T-cell (primary cell): ENCODE measurements at regions not wholly inside any gene's neighbourhood (a gene's known extent, or its start where the extent isn't known, plus 50 kb on each side); places are given as distances from the start of the nearest gene placed in this dataset.

Source experiments
- ATAC-seq, 4 experiments: fragments of 200-7000 bp in 3 of 4; fragments of 150-1000 bp in 1 of 4; cut with Tn5 transposase; replicated peaks in 1 of 4; 1 replicate in 3 of 4; 2 replicates in 1 of 4; pipeline ENCODE4 v1.10.0; 2021; ENCODE audit warnings: moderate library complexity in 3 of 4, mild to moderate bottlenecking in 2 of 4, moderate number of reproducible peaks in 1 of 4
- CTCF ChIA-PET, 2 donors: fragments of 300-600 bp; sonication (Branson Sonifier 250); formaldehyde crosslinking; loops; one replicate each; lab custom pipeline; 2022; ENCODE audit warnings: antibody characterized with exemption in 2 of 2; lab: Charles Lee
- POLR2A ChIA-PET, 2 donors: fragments of 300-600 bp; sonication (Branson Sonifier 250); formaldehyde crosslinking; loops; one replicate each; lab custom pipeline; 2022; ENCODE audit warnings: antibody characterized with exemption in 2 of 2; lab: Charles Lee
- DNase-seq, 35 experiments: peaks; one replicate each; pipeline versions ENCODE4 v3.0.0 to v3.0.0-alpha.2; 2013 to 2023
- H3K27ac ChIP-seq: one replicate; pipeline ENCODE4 v1.5.1; 2013; ENCODE audit warnings: low read length
- H3K27me3 ChIP-seq, 2 experiments: replicated peaks in 1 of 2; 1 replicate in 1 of 2; 2 replicates in 1 of 2; pipeline versions ENCODE4 v1.6.1 to v1.7.0; 2013; ENCODE audit warnings: low read length in 1 of 2, mixed read lengths in 1 of 2; ENCODE audit not compliant: control insufficient read depth in 2 of 2, insufficient read depth in 2 of 2; ENCODE audit errors: extremely low read depth in 1 of 2
- H3K36me3 ChIP-seq, 2 donors: 1 replicate in 1 of 2; 2 replicates in 1 of 2; pipeline versions ENCODE4 v1.6.1 to v1.7.0; 2013; ENCODE audit warnings: low read length in 1 of 2; ENCODE audit not compliant: control insufficient read depth in 2 of 2, insufficient read depth in 1 of 2; ENCODE audit errors: extremely low read depth in 1 of 2
- H3K4me1 ChIP-seq, 2 experiments: 1 replicate in 1 of 2; 2 replicates in 1 of 2; pipeline versions ENCODE4 v1.6.1 to v1.7.0; 2013; ENCODE audit warnings: low read length in 2 of 2, mixed read lengths in 1 of 2; ENCODE audit not compliant: insufficient read depth in 2 of 2, control insufficient read depth in 1 of 2; ENCODE audit errors: extremely low read depth in 1 of 2
- H3K4me3 ChIP-seq, 2 donors: 1 replicate in 1 of 2; 2 replicates in 1 of 2; pipeline versions ENCODE4 v1.5.1 to v1.7.0; 2013; ENCODE audit warnings: mild to moderate bottlenecking in 2 of 2, low read length in 1 of 2, moderate library complexity in 1 of 2; ENCODE audit not compliant: control insufficient read depth in 1 of 2; ENCODE audit errors: extremely low read depth in 1 of 2
- H3K9me3 ChIP-seq: 2 replicates; pipeline ENCODE4 v1.7.0; 2013
- H3K27ac Mint-ChIP-seq, 2 donors: one replicate each; pipeline ENCODE4 v1.8.0; 2020 to 2021; ENCODE audit warnings: mild to moderate bottlenecking in 2 of 2, mixed read lengths in 2 of 2
- H3K27me3 Mint-ChIP-seq, 2 donors: one replicate each; pipeline ENCODE4 v1.8.0; 2021 to 2022; ENCODE audit warnings: mixed read lengths in 2 of 2
- H3K36me3 Mint-ChIP-seq: one replicate; pipeline ENCODE4 v1.8.0; 2021; ENCODE audit warnings: mixed read lengths
- H3K4me1 Mint-ChIP-seq, 3 donors: one replicate each; pipeline ENCODE4 v1.8.0; 2020 to 2022; ENCODE audit warnings: mixed read lengths in 3 of 3, mild to moderate bottlenecking in 1 of 3
- H3K4me3 Mint-ChIP-seq, 3 donors: one replicate each; pipeline ENCODE4 v1.8.0; 2020 to 2022; ENCODE audit warnings: mild to moderate bottlenecking in 3 of 3, mixed read lengths in 3 of 3, moderate library complexity in 3 of 3
- H3K9me3 Mint-ChIP-seq, 3 donors: one replicate each; pipeline ENCODE4 v1.8.0; 2020 to 2022; ENCODE audit warnings: mixed read lengths in 3 of 3
- WGBS: methylation state at CpG from one replicate; pipeline ENCODE4 v1.1.5; 2013; ENCODE audit warnings: missing lambda C conversion rate; ENCODE audit not compliant: insufficient coverage; 5-methylcytosine and 5-hydroxymethylcytosine counted together

DNA sequence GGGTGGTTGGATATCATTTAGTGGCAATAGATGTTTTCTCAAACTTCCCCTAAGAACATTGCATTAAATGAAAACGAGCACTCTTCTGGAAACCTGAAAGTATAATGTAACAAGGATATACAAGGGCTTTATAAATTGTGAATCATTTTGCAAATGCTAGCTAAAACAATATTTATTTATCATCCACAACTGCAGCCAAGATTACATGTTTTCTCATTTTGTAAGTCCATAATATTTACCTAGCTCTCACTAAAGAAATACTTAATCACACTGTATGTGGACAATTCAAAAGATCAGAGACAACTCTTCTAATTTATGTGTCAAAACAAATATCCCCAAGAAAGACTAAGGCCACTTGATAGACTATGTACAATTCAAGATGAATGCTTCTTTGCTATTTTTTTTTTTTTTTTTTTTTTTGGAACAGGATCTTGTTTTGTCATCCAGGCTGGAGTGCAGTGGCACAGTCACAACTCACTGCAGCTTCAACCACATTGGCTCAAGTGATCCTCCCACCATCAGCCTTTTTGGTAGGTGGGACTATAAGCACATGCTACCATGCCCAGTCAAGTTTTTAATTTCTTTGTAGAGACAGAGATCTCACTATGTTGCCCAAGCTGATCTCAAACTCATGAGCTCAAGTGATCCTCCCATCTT is 427.7 kb upstream of the THBS1 start:
- no peaks in the 10 kb centered on the region for H3K4me1 Mint-ChIP-seq
- Histone ChIP-seq H3K9me3 (no peaks in the 10 kb centered on the region), H3K4me3 (no peak overlapping the region), H3K36me3 (no peaks in the 10 kb centered on the region), H3K27me3 (peaks cover 0 to 2% of the 10 kb centered on the region in 2 experiments), H3K4me1 (no peaks in the 10 kb centered on the region), H3K27ac (no peak overlapping the region)
- WGBS, result no CpG with 5 or more reads among the region's 1 CpG
- H3K36me3 Mint-ChIP-seq, result no peaks in the 10 kb centered on the region
- H3K4me3 Mint-ChIP-seq, result no peak overlapping the region
- ATAC-seq (no peak), DNase-seq (no peak)
- peaks cover 9 to 12% of the 10 kb centered on the region in 2 donors for H3K27me3 Mint-ChIP-seq
- H3K9me3 Mint-ChIP-seq, result no peaks in the 10 kb centered on the region
- CTCF ChIA-PET, result no interaction called here
- POLR2A ChIA-PET, result interaction anchor here in 1 of 2 donors (0.7 kb wide), 1 partner anchor 485 kb away, joined by 11 read pairs; no protein-coding TSS in a partner anchor
- H3K27ac Mint-ChIP-seq, result no peak overlapping the region

DNA sequence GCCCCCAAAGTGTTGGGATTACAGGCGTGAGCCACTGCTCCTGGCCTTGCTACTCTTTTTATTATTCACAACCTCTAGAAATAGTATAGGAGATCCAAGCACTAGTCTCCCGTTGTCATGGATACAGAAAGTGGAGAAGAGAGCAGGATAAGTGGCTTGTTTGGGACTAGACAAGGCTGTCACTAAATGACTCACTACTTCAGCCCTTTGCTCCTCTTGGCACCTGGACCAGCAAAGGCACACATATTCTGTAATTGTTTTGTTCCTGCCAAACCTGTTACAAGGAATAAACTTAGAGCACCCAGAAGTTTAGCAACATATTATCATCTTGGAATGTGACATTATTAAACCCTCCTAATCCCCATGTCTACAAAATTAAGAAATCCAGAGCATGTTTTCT is 427.2 kb upstream of the THBS1 start:
- Histone ChIP-seq H3K36me3 (no peaks in the 10 kb centered on the region), H3K9me3 (no peaks in the 10 kb centered on the region), H3K27ac (no peak overlapping the region), H3K4me3 (no peak overlapping the region), H3K4me1 (no peaks in the 10 kb centered on the region), H3K27me3 (peaks cover 0 to 2% of the 10 kb centered on the region in 2 experiments)
- H3K4me1 Mint-ChIP-seq, result no peaks in the 10 kb centered on the region
- no CpG with 5 or more reads among the region's 2 CpGs for WGBS
- POLR2A ChIA-PET, result no interaction called here
- DNase-seq, result no peak
- H3K9me3 Mint-ChIP-seq, result no peaks in the 10 kb centered on the region
- no peak overlapping the region for H3K4me3 Mint-ChIP-seq
- no peak for ATAC-seq
- H3K27ac Mint-ChIP-seq, result no peak overlapping the region
- CTCF ChIA-PET, result no interaction called here
- H3K36me3 Mint-ChIP-seq, result no peaks in the 10 kb centered on the region
- H3K27me3 Mint-ChIP-seq, result peaks cover 9 to 17% of the 10 kb centered on the region in 2 donors

DNA sequence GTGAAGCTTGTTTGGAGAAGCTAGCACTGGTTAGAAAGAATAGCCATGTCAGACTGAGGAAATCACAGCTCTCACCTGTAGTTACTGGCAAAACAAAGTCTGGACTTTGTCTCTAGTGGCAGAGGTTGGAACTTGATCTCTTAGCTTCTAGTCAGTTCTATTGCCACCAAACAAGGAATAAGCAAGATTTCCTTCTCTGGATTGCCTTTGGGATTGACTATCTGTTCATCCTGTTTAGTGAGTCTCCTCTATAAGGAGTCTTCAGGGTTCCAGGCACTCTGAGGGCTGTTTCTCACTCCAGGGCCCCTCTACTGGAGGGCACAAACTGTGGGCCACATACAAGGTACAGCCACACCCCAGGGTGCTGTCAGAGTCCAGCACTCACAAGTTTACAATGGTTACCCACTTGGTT is 426.6 kb upstream of the THBS1 start:
- Histone ChIP-seq H3K9me3 (no peaks in the 10 kb centered on the region), H3K4me1 (no peaks in the 10 kb centered on the region), H3K27ac (no peak overlapping the region), H3K36me3 (no peaks in the 10 kb centered on the region), H3K4me3 (no peak overlapping the region), H3K27me3 (peaks cover 0 to 2% of the 10 kb centered on the region in 2 experiments)
- no peak overlapping the region for H3K4me3 Mint-ChIP-seq
- ChIA-PET POLR2A (no interaction called here), CTCF (no interaction called here)
- ATAC-seq, result no peak
- H3K36me3 Mint-ChIP-seq, result no peaks in the 10 kb centered on the region
- DNase-seq, result no peak
- H3K27ac Mint-ChIP-seq, result no peak overlapping the region
- peaks cover 9 to 18% of the 10 kb centered on the region in 2 donors for H3K27me3 Mint-ChIP-seq
- no peaks in the 10 kb centered on the region for H3K4me1 Mint-ChIP-seq
- no peaks in the 10 kb centered on the region for H3K9me3 Mint-ChIP-seq

DNA sequence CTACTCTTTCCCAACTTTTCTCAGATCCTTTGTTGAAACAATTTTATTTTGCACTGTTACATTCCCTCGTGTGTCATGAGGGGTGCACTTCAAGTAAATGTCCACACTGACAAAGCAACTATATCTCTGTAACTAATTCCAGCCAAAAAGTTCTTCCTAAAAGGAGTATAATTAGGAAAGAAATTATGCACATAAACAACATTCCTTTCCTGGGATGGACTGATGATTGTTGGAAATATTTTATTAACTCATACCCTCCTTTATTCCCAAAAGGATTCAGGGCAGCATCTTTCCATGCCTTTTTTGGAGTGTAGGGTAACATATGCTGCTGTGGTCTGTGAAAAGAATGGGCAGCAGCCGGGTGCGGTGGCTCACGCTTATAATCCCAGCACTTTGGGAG is 426.1 kb upstream of the THBS1 start:
- ChIA-PET POLR2A (no interaction called here), CTCF (no interaction called here)
- H3K4me1 ChIP-seq, result no peaks in the 10 kb centered on the region
- WGBS, result 80% methylated on average over 1 of the region's 4 CpGs
- H3K4me3 Mint-ChIP-seq, result no peak overlapping the region
- peaks cover 0 to 2% of the 10 kb centered on the region in 2 experiments for H3K27me3 ChIP-seq
- H3K9me3 Mint-ChIP-seq, result no peaks in the 10 kb centered on the region
- no peaks in the 10 kb centered on the region for H3K9me3 ChIP-seq
- no peaks in the 10 kb centered on the region for H3K36me3 ChIP-seq
- no peaks in the 10 kb centered on the region for H3K36me3 Mint-ChIP-seq
- H3K27ac ChIP-seq, result no peak overlapping the region
- H3K4me1 Mint-ChIP-seq, result no peaks in the 10 kb centered on the region
- ATAC-seq (no peak), DNase-seq (no peak)
- peaks cover 7 to 18% of the 10 kb centered on the region in 2 donors for H3K27me3 Mint-ChIP-seq
- H3K27ac Mint-ChIP-seq, result no peak overlapping the region
- no peak overlapping the region for H3K4me3 ChIP-seq

DNA sequence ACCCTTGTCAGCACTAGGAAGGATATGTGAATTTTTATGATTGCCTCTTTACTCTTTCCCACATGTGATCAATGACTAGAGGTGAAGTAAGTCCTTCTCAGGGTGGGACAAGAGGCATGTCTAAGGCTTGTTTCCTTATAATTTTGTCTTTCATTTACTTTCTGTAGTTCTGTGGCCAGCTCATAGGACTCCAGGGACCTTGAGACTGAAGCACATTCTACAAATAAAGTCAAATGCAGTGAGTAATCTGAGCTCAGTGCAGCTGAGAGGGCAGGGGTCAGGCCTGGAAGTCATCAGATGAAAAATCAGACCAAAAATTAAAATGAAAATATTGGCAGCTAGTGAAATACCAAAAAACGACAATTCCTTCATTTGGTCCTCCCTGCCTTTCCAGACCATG is 424.7 kb upstream of the THBS1 start:
- H3K4me1 Mint-ChIP-seq, result no peaks in the 10 kb centered on the region
- CTCF ChIA-PET, result interaction anchor here in 1 of 2 donors (0.7 kb wide), 1 partner anchor 601 kb away, joined by 3 read pairs; no protein-coding TSS in a partner anchor

DNA sequence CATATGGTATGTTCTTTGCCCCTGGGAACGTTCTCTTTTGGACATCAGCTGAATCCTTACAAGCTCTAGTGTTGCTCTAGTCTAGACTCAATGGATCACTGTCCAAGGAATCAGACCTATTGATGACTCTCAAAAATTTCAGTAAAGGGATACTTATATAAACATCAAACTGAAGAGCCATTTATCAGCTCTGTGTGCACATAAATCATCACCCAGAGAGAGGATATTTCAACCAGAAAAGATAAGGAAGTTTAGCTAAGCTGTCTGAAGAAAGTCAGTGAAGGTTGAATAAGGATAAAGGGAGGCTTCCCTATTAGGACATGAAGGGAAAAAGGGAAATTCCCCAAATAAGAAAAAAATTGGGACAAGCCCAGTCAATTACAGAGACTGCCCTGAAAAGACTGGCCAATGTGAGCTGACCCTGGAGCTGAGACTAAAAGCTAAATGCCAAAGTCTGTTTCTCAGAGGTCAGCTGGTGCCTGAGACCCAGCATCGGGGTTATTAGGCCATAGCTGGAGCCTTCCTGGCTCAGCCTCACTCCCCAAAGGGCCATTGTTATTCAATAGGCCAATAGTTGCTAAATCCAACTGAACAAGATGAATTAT is 424.1 kb upstream of the THBS1 start:
- Mint-ChIP-seq H3K27me3 (peaks cover 6 to 18% of the 10 kb centered on the region in 2 donors), H3K36me3 (no peaks in the 10 kb centered on the region), H3K27ac (no peak overlapping the region), H3K4me1 (no peaks in the 10 kb centered on the region), H3K9me3 (no peaks in the 10 kb centered on the region), H3K4me3 (no peak overlapping the region)
- no peak overlapping the region for H3K4me3 ChIP-seq
- H3K36me3 ChIP-seq, result no peaks in the 10 kb centered on the region
- no peak overlapping the region for H3K27ac ChIP-seq
- ATAC-seq (no peak), DNase-seq (no peak)
- ChIA-PET CTCF (interaction anchor here in 1 of 2 donors (0.7 kb wide), 2 partner anchors 368 to 600 kb away, joined by 3 to 7 read pairs; no protein-coding TSS in a partner anchor), POLR2A (no interaction called here)
- no CpG with 5 or more reads among the region's 2 CpGs for WGBS
- no peaks in the 10 kb centered on the region for H3K9me3 ChIP-seq
- peaks cover 0 to 2% of the 10 kb centered on the region in 2 experiments for H3K27me3 ChIP-seq
- no peaks in the 10 kb centered on the region for H3K4me1 ChIP-seq

More for the DNA sequence above, 424.7 kb upstream of the THBS1 start:
- ATAC-seq, result no peak
- 67% methylated on average over 1 of the region's 1 CpG for WGBS
- Mint-ChIP-seq H3K27ac (no peak overlapping the region), H3K4me3 (no peak overlapping the region), H3K36me3 (no peaks in the 10 kb centered on the region), H3K9me3 (no peaks in the 10 kb centered on the region), H3K27me3 (peaks cover 6 to 18% of the 10 kb centered on the region in 2 donors)
- H3K4me3 ChIP-seq, result no peak overlapping the region
- POLR2A ChIA-PET, result interaction anchor here in 1 of 2 donors (0.7 kb wide), 1 partner anchor 123 kb away, joined by 5 read pairs; no protein-coding TSS in a partner anchor
- DNase-seq, result no peak
- no peaks in the 10 kb centered on the region for H3K9me3 ChIP-seq
- no peak overlapping the region for H3K27ac ChIP-seq
- no peaks in the 10 kb centered on the region for H3K36me3 ChIP-seq
- H3K4me1 ChIP-seq, result no peaks in the 10 kb centered on the region
- H3K27me3 ChIP-seq, result peaks cover 0 to 2% of the 10 kb centered on the region in 2 experiments
